Ovary (tissue), 3 donors: ENCODE measurements at regions not wholly inside any gene's neighbourhood (a gene's known extent, or its start where the extent isn't known, plus 50 kb on each side); places are given as distances from the start of the nearest gene placed in this dataset.

Experiments
- CTCF ChIP-seq, 3 donors: fragments of 450-650 bp in 2 of 3; fragments of 200-600 bp in 1 of 3; IDR thresholded peaks; one replicate each; pipeline versions ENCODE4 v1.5.1 to v1.8.0; 2016 to 2022; ENCODE audit warnings: antibody characterized with exemption in 3 of 3, mild to moderate bottlenecking in 1 of 3
- POLR2A ChIP-seq: fragments of 450-650 bp; IDR thresholded peaks from one replicate; pipeline ENCODE4 v1.6.1; 2017; ENCODE audit warnings: antibody characterized with exemption, mild to moderate bottlenecking, moderate library complexity
- donor health status: DM: no; HTN: no; CAD: no.

- TF ChIP-seq POLR2A (no peak), CTCF (IDR thresholded peaks at IDR 0.05) (no peak)
Observed at GRCh38 chr6:74755778-74756177, 450.1 kb downstream of the COL12A1 start.
